IMR-90 (cell line): ENCODE measurements at regions not wholly inside any gene's neighbourhood (a gene's known extent, or its start where the extent isn't known, plus 50 kb on each side); places are given as distances from the start of the nearest gene placed in this dataset.

Experiments used
- ATAC-seq: fragments of 200-7000 bp; cut with Tn5 transposase; 2 replicates; pipeline ENCODE4 v1.9.1; 2020; ENCODE audit warnings: low read depth, mild to moderate bottlenecking, moderate library complexity
- BruUV-seq: library from RNA; stranded (reverse); fragments of 400-500 nt; replicated peaks from 2 replicates; lab custom pipeline; 2021; lab: Mats Ljungman, UMichigan
- CTCF ChIA-PET: fragments of 300-600 bp; formaldehyde crosslinking; extraction: SDS; loops from one replicate; lab custom pipeline; 2021; ENCODE audit warnings: antibody characterized with exemption; lab: Yijun Ruan, JAX
- POLR2A ChIA-PET: fragments of 300-600 bp; sonication (Branson Sonifier 250); formaldehyde crosslinking; loops from one replicate; lab custom pipeline; 2022; ENCODE audit warnings: antibody characterized with exemption; ENCODE audit not compliant: unreplicated experiment; lab: Charles Lee
- DNase-seq: peaks from one replicate; pipeline ENCODE4 v3.0.0; 2013
- H2AFZ ChIP-seq: replicated peaks from 2 replicates; pipeline ENCODE3; 2013; ENCODE audit warnings: low read length, mild to moderate bottlenecking; ENCODE audit not compliant: poor library complexity
- H2AK5ac ChIP-seq: 2 replicates; pipeline ENCODE4 v1.6.1; 2013; ENCODE audit warnings: low read depth, low read length, inconsistent platforms
- H2AK9ac ChIP-seq: replicated peaks from 2 replicates; pipeline ENCODE3; 2013; ENCODE audit warnings: mild to moderate bottlenecking, low read depth, low read length, moderate library complexity; ENCODE audit not compliant: poor library complexity
- H2BK120ac ChIP-seq: 2 replicates; pipeline ENCODE4 v1.6.1; 2013; ENCODE audit warnings: low read depth, low read length, inconsistent platforms
- H2BK15ac ChIP-seq: 3 replicates; pipeline ENCODE4 v1.6.1; 2013; ENCODE audit warnings: low read depth, low read length, inconsistent platforms
- H2BK20ac ChIP-seq: 2 replicates; pipeline ENCODE4 v1.6.1; 2013; ENCODE audit warnings: low read depth, mild to moderate bottlenecking, inconsistent platforms, low read length, moderate library complexity
- H2BK5ac ChIP-seq: 2 replicates; pipeline ENCODE4 v1.6.1; 2013; ENCODE audit warnings: mild to moderate bottlenecking, low read depth, low read length, inconsistent platforms; ENCODE audit not compliant: poor library complexity, severe bottlenecking
- H3K14ac ChIP-seq: replicated peaks from 2 replicates; pipeline ENCODE4 v1.6.1; 2013; ENCODE audit warnings: low read depth, low read length, inconsistent platforms
- H3K18ac ChIP-seq: 2 replicates; pipeline ENCODE4 v1.6.1; 2013; ENCODE audit warnings: low read depth, low read length, control low read depth
- H3K23ac ChIP-seq: 2 replicates; pipeline ENCODE4 v1.6.1; 2013; ENCODE audit warnings: low read depth, low read length, inconsistent platforms
- H3K27ac ChIP-seq: 2 replicates; pipeline ENCODE4 v1.5.1; 2013; ENCODE audit warnings: mild to moderate bottlenecking, control low read depth, low read length; ENCODE audit not compliant: insufficient read depth
- H3K27me3 ChIP-seq: 2 replicates; pipeline ENCODE4 v1.6.1; 2013; ENCODE audit warnings: low read length; ENCODE audit not compliant: control insufficient read depth, insufficient read depth
- H3K36me3 ChIP-seq: 2 replicates; pipeline ENCODE4 v1.6.1; 2013; ENCODE audit warnings: low read length, mixed read lengths; ENCODE audit not compliant: control insufficient read depth, insufficient read depth
- H3K4ac ChIP-seq: 2 replicates; pipeline ENCODE4 v1.6.1; 2013; ENCODE audit warnings: low read depth, low read length, inconsistent platforms
- H3K4me1 ChIP-seq: 2 replicates; pipeline ENCODE4 v1.6.1; 2013; ENCODE audit warnings: low read length, mixed read lengths; ENCODE audit not compliant: control insufficient read depth, insufficient read depth
- H3K4me2 ChIP-seq: 2 replicates; pipeline ENCODE4 v1.6.1; 2013; ENCODE audit warnings: low read depth, mild to moderate bottlenecking, control low read depth, low read length, moderate library complexity
- H3K4me3 ChIP-seq: 2 replicates; pipeline ENCODE4 v1.5.1; 2013; ENCODE audit warnings: low read depth, mild to moderate bottlenecking, control low read depth, low read length, moderate library complexity; ENCODE audit not compliant: insufficient read depth
- H3K56ac ChIP-seq: 2 replicates; pipeline ENCODE4 v1.6.1; 2013; ENCODE audit warnings: low read length, inconsistent platforms; ENCODE audit not compliant: insufficient read depth; ENCODE audit errors: extremely low read depth
- H3K79me1 ChIP-seq, 2 experiments: 2 replicates each; pipeline ENCODE4 v1.6.1; 2013; ENCODE audit warnings: low read length in 2 of 2, inconsistent platforms in 1 of 2, low read depth in 1 of 2
- H3K9ac ChIP-seq: 2 replicates; pipeline ENCODE4 v1.6.1; 2013; ENCODE audit warnings: low read depth, low read length, control low read depth
- H3K9me1 ChIP-seq: 2 replicates; pipeline ENCODE4 v1.6.1; 2013; ENCODE audit warnings: low read length, inconsistent platforms; ENCODE audit not compliant: insufficient read depth
- H3K9me3 ChIP-seq: 2 replicates; pipeline ENCODE4 v1.6.1; 2013; ENCODE audit warnings: low read length; ENCODE audit not compliant: control insufficient read depth, insufficient read depth
- H4K20me1 ChIP-seq: 2 replicates; pipeline ENCODE4 v1.6.1; 2013; ENCODE audit warnings: low read length, inconsistent platforms; ENCODE audit not compliant: insufficient read depth
- H4K5ac ChIP-seq: 2 replicates; pipeline ENCODE4 v1.6.1; 2013; ENCODE audit warnings: mild to moderate bottlenecking, low read depth, low read length, control low read depth
- H4K8ac ChIP-seq, 2 experiments: 2 replicates each; pipeline ENCODE4 v1.6.1; 2013; ENCODE audit warnings: low read depth in 2 of 2, low read length in 2 of 2, control low read depth in 1 of 2, inconsistent platforms in 1 of 2
- H4K91ac ChIP-seq: 2 replicates; pipeline ENCODE4 v1.6.1; 2013; ENCODE audit warnings: low read depth, low read length, inconsistent platforms; ENCODE audit not compliant: insufficient read depth
- BHLHE40 ChIP-seq: fragments of 150-350 bp; IDR thresholded peaks from 2 replicates; pipeline ENCODE4 v1.6.1; 2016; ENCODE audit warnings: mild to moderate bottlenecking, low read depth, low read length
- CEBPB ChIP-seq: IDR thresholded peaks from 2 replicates; pipeline ENCODE4 v1.6.1; 2012; ENCODE audit warnings: low read depth, low read length, improper control_type of control experiment
- CHD1 ChIP-seq: IDR thresholded peaks from 2 replicates; pipeline ENCODE4 v1.6.1; 2012; ENCODE audit warnings: low read depth, low read length, improper control_type of control experiment
- FOS ChIP-seq: fragments of 150-350 bp; IDR thresholded peaks from 2 replicates; pipeline ENCODE4 v1.6.1; 2016; ENCODE audit warnings: low read depth, low read length
- MAFK ChIP-seq: IDR thresholded peaks from 2 replicates; pipeline ENCODE4 v1.6.1; 2012; ENCODE audit warnings: low read depth, low read length, improper control_type of control experiment
- MAZ ChIP-seq: IDR thresholded peaks from 2 replicates; pipeline ENCODE4 v1.6.1; 2012; ENCODE audit warnings: low read depth, mild to moderate bottlenecking, low read length, improper control_type of control experiment, moderate library complexity, borderline replicate concordance
- MXI1 ChIP-seq: IDR thresholded peaks from 2 replicates; pipeline ENCODE4 v1.6.1; 2012; ENCODE audit warnings: low read depth, mild to moderate bottlenecking, low read length, moderate library complexity, borderline replicate concordance
- NFE2L2 ChIP-seq: fragments of 150-350 bp; IDR thresholded peaks from 2 replicates; pipeline ENCODE4 v1.6.1; 2016; ENCODE audit warnings: low read depth, mild to moderate bottlenecking, low read length
- POLR2A ChIP-seq: IDR thresholded peaks from 2 replicates; pipeline ENCODE4 v1.6.1; 2012; ENCODE audit warnings: mild to moderate bottlenecking, low read depth, low read length
- RAD21 ChIP-seq: IDR thresholded peaks from 2 replicates; pipeline ENCODE4 v1.6.1; 2012; ENCODE audit warnings: low read length, improper control_type of control experiment
- RCOR1 ChIP-seq: IDR thresholded peaks from 2 replicates; pipeline ENCODE4 v1.6.1; 2012; ENCODE audit warnings: mild to moderate bottlenecking, low read length, improper control_type of control experiment; ENCODE audit not compliant: insufficient replicate concordance
- RFX5 ChIP-seq: IDR thresholded peaks from 2 replicates; pipeline ENCODE4 v1.8.0; 2012; ENCODE audit warnings: low read depth, mild to moderate bottlenecking, low read length, moderate library complexity
- SMC3 ChIP-seq: fragments of 150-350 bp; IDR thresholded peaks from 2 replicates; pipeline ENCODE4 v1.6.1; 2016; ENCODE audit warnings: low read depth, mild to moderate bottlenecking, antibody characterized with exemption, low read length, moderate library complexity
- WGBS, 2 experiments: methylation state at CpG; one replicate each; pipeline versions ENCODE4 v1.1.5 to v1.1.7; 2013; ENCODE audit warnings: missing lambda C conversion rate in 2 of 2; ENCODE audit not compliant: insufficient read length in 1 of 2; ENCODE audit errors: extremely low coverage in 2 of 2; 5-methylcytosine and 5-hydroxymethylcytosine counted together
- dilution Hi-C: fragments of 300-500 bp; cut with HindIII; formaldehyde crosslinking; loops from one replicate; pipeline ENCODE4 v1.14.3; 2018; ENCODE audit warnings: low sequenced_read_pairs; ENCODE audit not compliant: unreplicated experiment
- in situ Hi-C: fragments of 300-500 bp; cut with MboI; formaldehyde crosslinking; loops from 3 replicates; pipeline ENCODE4 v1.14.3; 2019; ENCODE audit warnings: low sequenced_read_pairs, inconsistent platforms, mixed read lengths
- intact Hi-C: fragments of 100-400 bp; cut with micrococcal nuclease; formaldehyde crosslinking; loops from 2 replicates; pipeline ENCODE4 v1.10.0; 2022
- TF ChIP-seq, protein P1 (sequence below): fragments of 150-350 bp; IDR thresholded peaks from 2 replicates; pipeline ENCODE4 v1.6.1; 2016; ENCODE audit warnings: low read depth, mild to moderate bottlenecking, low read length, moderate library complexity, borderline replicate concordance
- TF ChIP-seq, protein P2 (sequence below): conservative IDR thresholded peaks from 2 replicates; pipeline ENCODE4 v1.5.1; 2012; ENCODE audit warnings: mild to moderate bottlenecking, low read depth, low read length, improper control_type of control experiment
- TF ChIP-seq, protein P3 (sequence below): fragments of 150-350 bp; IDR thresholded peaks from 2 replicates; pipeline ENCODE4 v1.6.1; 2017; ENCODE audit warnings: mild to moderate bottlenecking, antibody characterized with exemption, low read length, low read depth

DNA sequence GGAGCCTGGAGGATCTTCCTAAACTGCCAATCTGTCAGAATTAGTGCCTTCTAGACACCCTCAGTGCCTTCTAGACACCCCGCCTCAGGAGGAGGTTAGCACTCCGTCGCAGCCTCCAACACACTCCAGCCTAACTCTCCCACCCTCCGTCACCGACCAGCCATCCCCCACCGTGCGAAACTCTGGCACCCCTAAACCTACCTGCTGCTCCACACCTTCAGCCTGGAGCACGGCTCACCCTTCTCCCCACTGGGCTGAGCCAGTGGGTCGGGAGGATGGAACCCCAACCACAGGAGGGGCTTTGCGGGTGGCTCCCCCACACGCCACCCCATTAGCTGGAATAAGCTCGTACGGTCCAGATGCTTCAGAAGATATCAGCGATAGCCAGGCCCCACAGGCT is 468.9 kb upstream of the HS6ST1 start:
- Histone ChIP-seq H4K5ac (no peak overlapping the region), H2AK5ac (no peak overlapping the region), H3K4me1 (no peaks in the 10 kb centered on the region), H3K36me3 (no peaks in the 10 kb centered on the region), H3K9me3 (peaks cover 3% of the 10 kb centered on the region; the same call in 1 of the 2 replicates), H3K79me1 (no peaks in the 10 kb centered on the region), H3K56ac (no peak overlapping the region), H2AFZ (no peak overlapping the region), H4K91ac (no peak overlapping the region), H3K4ac (no peak overlapping the region), H3K14ac (no peak overlapping the region), H3K9ac (no peak overlapping the region), H3K4me3 (no peak overlapping the region), H3K4me2 (no peak overlapping the region), H3K18ac (no peak overlapping the region), H2BK15ac (no peak overlapping the region), H2BK5ac (no peak overlapping the region), H2BK20ac (no peak overlapping the region), H2AK9ac (no peak overlapping the region), H3K23ac (no peak overlapping the region), H2BK120ac (no peak overlapping the region), H3K27me3 (no peaks in the 10 kb centered on the region; the same call in 1 of the 2 replicates), H4K8ac (no peak overlapping the region), H4K20me1 (no peaks in the 10 kb centered on the region), H3K9me1 (no peaks in the 10 kb centered on the region), H3K27ac (no peak overlapping the region)
- no TSS peak for BruUV-seq
- WGBS, 2 experiments: no CpG with 5 or more reads among the region's 14 CpGs
- DNase-seq: no peak
- ChIA-PET CTCF (interaction anchor here (0.6 kb wide), 1 partner anchor 187 kb away, joined by 3 read pairs; no protein-coding TSS in a partner anchor), POLR2A (no interaction called here)
- ATAC-seq: no peak
- in situ Hi-C loops (no loop called here), dilution Hi-C loops (no loop called here), intact Hi-C loops (no loop called here)
- TF ChIP-seq RFX5 (no peak), CEBPB (no peak), RAD21 (no peak), NFE2L2 (no peak), MAZ (no peak), BHLHE40 (no peak), RCOR1 (no peak), FOS (no peak), POLR2A (no peak), MXI1 (no peak), MAFK (no peak), CHD1 (no peak), SMC3 (no peak)
- TF ChIP-seq, protein P1, sequence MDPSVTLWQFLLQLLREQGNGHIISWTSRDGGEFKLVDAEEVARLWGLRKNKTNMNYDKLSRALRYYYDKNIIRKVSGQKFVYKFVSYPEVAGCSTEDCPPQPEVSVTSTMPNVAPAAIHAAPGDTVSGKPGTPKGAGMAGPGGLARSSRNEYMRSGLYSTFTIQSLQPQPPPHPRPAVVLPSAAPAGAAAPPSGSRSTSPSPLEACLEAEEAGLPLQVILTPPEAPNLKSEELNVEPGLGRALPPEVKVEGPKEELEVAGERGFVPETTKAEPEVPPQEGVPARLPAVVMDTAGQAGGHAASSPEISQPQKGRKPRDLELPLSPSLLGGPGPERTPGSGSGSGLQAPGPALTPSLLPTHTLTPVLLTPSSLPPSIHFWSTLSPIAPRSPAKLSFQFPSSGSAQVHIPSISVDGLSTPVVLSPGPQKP: no peak
- TF ChIP-seq, protein P2, sequence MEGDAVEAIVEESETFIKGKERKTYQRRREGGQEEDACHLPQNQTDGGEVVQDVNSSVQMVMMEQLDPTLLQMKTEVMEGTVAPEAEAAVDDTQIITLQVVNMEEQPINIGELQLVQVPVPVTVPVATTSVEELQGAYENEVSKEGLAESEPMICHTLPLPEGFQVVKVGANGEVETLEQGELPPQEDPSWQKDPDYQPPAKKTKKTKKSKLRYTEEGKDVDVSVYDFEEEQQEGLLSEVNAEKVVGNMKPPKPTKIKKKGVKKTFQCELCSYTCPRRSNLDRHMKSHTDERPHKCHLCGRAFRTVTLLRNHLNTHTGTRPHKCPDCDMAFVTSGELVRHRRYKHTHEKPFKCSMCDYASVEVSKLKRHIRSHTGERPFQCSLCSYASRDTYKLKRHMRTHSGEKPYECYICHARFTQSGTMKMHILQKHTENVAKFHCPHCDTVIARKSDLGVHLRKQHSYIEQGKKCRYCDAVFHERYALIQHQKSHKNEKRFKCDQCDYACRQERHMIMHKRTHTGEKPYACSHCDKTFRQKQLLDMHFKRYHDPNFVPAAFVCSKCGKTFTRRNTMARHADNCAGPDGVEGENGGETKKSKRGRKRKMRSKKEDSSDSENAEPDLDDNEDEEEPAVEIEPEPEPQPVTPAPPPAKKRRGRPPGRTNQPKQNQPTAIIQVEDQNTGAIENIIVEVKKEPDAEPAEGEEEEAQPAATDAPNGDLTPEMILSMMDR: no peak
- TF ChIP-seq, protein P3, sequence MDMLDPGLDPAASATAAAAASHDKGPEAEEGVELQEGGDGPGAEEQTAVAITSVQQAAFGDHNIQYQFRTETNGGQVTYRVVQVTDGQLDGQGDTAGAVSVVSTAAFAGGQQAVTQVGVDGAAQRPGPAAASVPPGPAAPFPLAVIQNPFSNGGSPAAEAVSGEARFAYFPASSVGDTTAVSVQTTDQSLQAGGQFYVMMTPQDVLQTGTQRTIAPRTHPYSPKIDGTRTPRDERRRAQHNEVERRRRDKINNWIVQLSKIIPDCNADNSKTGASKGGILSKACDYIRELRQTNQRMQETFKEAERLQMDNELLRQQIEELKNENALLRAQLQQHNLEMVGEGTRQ: no peak
